Peyer's patch (tissue), 4 donors: ENCODE measurements at regions not wholly inside any gene's neighbourhood (a gene's known extent, or its start where the extent isn't known, plus 50 kb on each side); places are given as distances from the start of the nearest gene placed in this dataset.

Experiments used
- CTCF ChIP-seq, 6 experiments: fragments of 450-650 bp in 4 of 6; fragments of 200-600 bp in 2 of 6; sonication (generic) in 1 of 6; IDR thresholded peaks; one replicate each; pipeline ENCODE4 v1.5.1; 2017 to 2019; ENCODE audit warnings: antibody characterized with exemption in 6 of 6, mild to moderate bottlenecking in 3 of 6, moderate library complexity in 1 of 6
- POLR2A ChIP-seq, 2 donors: fragments of 450-650 bp; IDR thresholded peaks; one replicate each; pipeline ENCODE4 v1.5.1; 2017; ENCODE audit warnings: antibody characterized with exemption in 2 of 2, mild to moderate bottlenecking in 2 of 2, moderate library complexity in 2 of 2

- no peak for TF ChIP-seq CTCF (IDR thresholded peaks at IDR 0.05)
- TF ChIP-seq POLR2A (IDR thresholded peaks at IDR 0.05): no peak
Observed at GRCh38 chr10:58909881-58910280, 266.6 kb upstream of the PHYHIPL start.
